ENCODE measurements at regions not wholly inside any gene's neighbourhood (a gene's known extent, or its start where the extent isn't known, plus 50 kb on each side); places are given as distances from the start of the nearest gene placed in this dataset.
"Not testable (repeated sequence)": the region's sequence is repeated elsewhere in the genome, so short reads cannot be mapped to it uniquely, and the experiment has no call there.

DNA sequence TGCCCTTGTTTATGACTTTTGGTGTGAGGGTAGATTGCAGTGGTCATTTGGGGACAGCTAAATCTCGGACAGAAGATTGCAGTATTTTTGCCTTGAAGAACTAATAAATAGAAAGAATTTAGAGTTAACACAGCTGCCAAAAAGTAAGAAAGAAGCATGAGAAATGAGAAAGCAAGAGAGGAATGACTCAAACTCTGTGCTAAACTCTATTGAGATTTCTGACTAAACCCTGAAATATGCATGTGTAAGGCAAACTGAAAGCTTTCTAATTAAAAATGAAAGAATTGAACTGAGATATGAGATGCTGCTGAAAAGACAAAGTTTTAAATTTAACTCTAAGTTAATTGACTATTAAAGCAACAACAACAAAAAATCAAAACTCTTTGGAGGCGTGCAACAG, 791.3 kb downstream of the RAB28 start:
- DNase-seq (ENCODE audit: low read depth): no peak

DNA sequence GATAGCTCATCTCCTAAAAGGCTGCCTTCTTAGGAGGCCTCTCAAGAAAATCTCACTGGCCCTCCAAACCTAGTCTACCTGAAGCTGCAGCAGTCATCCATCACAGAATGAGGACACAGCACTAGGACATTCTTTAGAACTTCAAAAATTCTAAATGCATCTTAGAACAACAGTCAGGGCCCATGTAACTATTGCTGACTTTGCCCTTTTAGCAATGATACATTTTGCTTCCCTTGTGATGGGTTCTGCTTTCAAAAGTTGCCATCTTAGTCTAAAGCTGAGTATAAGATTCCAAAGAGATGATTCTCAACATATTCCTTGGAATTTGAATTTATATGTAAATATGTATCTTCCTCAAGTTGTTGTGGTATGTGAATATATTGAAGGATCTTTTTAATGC, 793.0 kb downstream of the RAB28 start:
- no peak for DNase-seq (ENCODE audit: low read depth)

DNA sequence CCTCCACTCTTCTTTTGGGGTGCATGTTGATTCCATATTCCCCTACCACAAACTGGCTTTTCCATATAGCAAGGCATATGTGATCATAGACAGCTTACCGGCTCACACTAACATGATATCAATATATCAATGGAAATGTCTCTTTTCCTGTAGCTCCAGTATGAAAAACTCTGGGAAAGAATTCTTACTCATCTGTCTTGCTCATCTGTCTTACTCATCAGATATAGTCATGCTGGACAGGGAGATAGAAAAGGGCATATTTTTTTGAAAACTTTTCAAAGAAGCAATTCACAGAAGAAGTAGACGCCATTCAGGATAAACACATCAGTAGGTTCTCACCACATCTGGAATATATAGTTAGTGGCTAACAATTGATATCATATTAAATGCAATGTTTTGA, 794.7 kb downstream of the RAB28 start:
- no peak for DNase-seq (ENCODE audit: low read depth)

DNA sequence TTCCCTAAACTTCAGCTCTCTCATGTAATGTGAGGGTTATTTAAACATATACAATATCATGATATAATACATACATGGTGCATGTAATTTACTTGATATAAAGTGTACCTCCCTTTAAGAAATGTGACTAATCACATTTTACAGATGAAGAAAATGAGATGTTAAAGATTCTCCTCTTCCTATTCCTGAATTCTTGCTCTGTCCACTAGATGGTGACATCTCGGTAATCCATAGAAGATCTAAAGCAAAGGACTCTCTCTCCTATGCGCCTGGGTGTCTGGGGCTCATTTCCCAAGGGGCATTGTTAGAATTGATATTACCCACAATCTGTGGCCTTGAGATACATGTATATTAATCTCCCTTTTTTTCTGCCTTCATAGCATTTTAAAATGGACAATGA, 804.9 kb downstream of the RAB28 start:
- DNase-seq (ENCODE audit: low read depth): no peak

DNA sequence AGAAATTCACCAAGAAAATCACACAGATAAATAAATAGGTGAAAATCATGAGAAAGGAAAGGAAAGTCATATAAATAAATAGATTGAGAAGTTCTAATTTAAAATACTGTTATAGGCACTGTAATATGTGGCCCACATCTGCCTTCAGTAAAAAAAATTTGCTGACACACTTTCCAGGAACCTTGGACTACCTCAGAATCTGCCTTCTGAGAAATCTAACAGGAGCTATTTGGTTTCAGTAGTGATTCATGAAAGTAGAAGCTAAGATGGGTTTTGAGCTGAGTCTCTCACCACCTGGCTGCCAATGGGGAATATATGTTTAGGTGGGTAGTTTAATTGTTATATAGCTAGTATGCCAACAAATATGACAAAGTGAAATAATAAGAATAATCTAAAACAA, 810.0 kb downstream of the RAB28 start:
- DNase-seq (ENCODE audit: low read depth): no peak

DNA sequence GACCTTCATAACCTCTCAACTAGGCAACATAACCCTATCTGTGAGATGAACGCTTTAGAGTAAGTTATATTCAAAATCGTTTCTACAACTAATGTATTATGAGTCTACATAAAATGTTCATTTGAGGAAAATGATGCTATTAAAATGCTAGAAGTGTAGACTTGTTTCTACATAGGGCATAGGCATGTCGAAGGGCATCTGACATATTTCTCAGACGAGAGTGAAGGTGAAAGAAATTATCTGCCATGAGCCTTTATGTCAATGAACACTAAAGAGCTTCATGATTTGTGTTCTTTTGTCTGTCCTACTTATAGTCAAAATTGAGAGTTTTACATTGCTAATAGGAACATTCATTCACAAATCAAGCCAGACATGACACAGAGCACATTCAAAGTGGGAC, 811.8 kb downstream of the RAB28 start:
- no peak for DNase-seq (ENCODE audit: low read depth)

DNA sequence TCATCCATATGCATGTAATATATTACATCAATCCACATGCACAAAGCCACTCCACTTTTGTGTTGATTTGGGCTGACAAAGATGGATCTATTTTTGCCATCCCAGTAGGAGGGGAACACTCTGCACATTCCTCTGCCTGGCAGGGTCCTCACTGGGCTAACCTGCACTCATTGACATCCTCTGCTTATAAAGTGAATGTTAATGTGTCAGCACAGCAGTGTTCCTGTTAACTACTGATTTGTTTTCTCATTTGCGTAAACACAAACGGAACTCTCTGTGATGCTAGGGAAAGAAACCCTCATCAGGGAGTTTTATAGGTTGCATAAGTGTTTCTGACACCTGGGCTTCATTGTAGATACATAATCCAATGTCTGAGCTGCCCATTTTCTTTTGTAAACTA, 826.0 kb downstream of the RAB28 start:
- no peak for DNase-seq (ENCODE audit: low read depth)

DNA sequence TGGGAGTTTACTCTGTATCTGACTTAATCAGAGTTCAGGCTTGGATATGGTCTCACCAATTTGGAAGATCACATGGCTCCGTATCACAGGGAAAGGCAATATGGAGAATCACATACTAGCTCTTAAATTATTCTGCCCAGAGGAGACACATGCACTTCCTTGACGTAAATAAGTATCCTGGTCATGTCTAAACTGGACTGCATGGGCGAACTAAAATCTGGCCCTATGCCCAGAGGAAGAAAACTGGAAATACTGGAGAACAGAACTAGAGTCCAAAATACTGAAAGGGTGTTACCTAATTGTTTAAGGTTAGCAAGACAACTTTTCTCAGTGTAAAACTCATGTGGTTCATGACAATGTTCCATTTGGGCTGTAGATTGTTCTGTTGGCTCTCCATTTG, 832.3 kb downstream of the RAB28 start:
- DNase-seq (ENCODE audit: low read depth): no peak

DNA sequence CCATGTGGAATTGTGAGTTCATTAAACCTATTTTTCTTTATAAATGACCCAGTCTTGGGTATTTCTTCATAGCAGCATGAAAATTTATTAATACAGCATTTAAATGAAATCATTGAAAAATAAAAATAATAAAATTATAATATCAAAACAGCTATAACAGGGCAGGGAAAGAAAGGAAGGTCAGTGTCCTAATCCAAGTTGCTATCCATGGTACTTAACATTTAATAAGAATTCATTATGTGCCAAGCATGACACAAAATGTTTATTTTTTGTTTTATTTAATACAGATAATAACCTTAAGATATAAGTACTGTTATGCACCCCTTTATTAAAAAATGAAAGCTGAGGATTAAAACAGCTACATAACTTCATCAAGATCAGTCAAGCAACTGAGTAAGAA, 838.4 kb downstream of the RAB28 start:
- DNase-seq (ENCODE audit: low read depth): no peak

DNA sequence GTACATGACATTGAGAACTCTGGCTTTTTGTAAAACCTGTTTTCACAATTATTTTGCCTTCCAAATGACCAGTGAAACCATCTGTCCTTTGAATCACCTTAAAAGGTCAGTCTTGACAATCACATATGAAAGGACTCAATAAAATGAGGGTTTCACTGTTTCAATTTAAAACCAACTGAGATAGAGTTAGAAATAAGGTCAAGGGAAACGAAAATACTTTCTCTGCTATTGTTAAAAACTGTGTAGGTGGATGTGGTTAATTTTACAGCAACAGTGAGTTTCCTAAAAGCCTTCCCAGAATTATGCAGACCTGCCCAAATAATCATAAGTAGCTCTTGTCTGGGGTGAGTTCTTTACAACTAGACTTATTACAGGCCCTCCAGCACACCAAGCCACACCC, 839.9 kb downstream of the RAB28 start:
- no peak for DNase-seq (ENCODE audit: low read depth)

DNA sequence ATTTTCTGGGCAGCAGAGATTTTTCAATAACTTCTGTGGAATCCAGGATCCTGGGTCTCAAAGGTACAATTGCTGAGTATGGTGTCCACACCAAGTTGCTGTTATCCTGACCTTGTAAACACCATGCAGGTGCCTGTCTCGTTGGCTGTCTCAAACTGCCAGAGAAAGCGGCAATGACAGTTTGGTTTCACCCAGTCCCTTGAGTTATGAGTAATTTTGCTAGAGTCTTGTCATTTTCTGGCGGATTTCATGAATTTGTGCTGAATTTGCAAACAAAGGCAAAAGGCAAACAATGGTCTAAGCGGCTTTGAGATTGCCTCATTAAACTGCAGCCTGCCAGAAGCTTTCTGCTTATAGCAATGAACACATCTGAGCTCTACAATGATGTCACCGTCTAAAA, 847.9 kb downstream of the RAB28 start:
- no peak for DNase-seq (ENCODE audit: low read depth)

DNA sequence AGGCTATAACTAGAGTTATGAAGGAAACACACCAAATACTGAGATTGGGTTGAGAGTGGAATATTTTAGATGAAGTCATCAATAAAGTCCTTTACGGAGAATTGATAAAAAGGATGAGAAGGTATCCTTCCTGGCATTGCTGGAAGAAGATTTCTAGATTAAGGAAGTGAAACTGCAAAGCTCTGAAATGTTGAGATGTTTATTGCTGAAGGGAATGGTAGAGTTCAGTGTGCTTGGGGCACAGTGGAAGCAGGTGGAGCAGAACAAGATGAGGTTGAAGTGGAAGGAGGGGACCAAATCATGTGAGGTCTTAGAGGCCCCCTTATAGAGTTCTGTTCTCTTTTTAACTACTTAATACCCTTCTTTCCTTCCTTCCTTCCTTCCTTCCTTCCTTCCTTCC, 848.5 kb downstream of the RAB28 start:
- DNase-seq (ENCODE audit: low read depth): no peak

DNA sequence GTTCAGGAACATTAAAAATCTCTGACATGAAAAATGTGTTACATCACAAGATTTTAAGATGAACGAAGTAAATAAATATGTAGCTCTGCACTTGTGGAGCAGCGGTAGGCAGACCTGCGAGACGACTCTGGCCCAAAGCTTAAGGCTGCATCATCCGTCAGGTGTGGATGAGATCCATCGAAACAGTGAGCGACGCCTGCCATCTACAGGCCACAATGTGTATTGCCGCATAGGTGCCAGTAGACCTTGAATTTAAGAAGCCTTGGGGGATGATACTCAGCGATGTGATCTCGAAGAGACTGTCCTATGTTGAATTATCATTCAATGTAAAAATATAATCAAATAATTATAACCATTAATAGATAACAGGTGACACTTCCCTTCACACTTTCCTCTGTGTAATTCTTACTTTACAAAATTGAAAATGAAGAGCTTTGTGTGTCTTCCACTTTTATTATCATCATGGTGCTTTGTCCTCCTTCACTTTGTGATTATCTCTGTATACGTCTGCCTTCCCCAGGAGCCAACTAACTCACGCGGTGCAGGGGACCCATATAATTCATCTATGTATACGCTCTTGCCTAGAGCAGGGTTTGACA, 851.0 kb downstream of the RAB28 start:
- DNase-seq (ENCODE audit: low read depth): peak; percentile 47

DNA sequence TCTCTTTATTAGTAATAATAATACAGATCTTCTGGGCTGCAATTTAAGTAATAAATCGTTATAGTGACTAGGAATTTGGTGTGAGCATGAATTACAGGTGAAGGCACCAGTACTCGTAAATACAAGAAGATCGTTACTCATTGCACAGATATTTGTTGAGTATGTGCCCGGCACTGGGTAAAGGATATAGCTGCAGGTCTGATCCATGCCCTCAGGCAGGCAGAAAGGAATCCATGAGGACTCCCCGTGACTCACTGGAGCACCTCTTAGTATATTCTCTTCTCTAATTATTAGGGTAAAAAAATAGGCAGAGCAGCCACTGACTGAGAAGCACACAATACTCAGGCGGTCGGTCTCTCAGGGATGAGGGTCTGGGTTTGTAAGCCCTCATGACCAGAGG, 868.3 kb downstream of the RAB28 start:
- DNase-seq (ENCODE audit: low read depth): no peak

DNA sequence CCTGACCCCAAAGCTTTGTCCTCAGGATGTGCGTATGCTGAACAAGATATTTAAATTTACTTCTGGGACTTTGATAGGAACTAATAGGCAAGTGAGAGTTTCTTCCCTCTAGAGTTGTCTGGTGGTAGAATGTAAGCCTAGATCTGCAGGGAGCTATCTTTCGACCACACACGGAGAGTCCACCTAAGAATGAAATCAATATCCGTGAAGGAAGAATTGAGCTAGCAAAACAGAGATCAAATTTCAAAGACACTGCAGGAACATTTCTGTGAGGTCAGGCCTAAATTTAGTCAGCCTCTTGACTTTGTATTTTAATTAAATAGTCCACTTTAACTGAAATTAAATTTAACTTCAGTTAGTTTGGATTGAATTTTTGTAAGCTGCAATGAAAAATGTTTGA, 871.3 kb downstream of the RAB28 start:
- DNase-seq (ENCODE audit: low read depth): no peak

DNA sequence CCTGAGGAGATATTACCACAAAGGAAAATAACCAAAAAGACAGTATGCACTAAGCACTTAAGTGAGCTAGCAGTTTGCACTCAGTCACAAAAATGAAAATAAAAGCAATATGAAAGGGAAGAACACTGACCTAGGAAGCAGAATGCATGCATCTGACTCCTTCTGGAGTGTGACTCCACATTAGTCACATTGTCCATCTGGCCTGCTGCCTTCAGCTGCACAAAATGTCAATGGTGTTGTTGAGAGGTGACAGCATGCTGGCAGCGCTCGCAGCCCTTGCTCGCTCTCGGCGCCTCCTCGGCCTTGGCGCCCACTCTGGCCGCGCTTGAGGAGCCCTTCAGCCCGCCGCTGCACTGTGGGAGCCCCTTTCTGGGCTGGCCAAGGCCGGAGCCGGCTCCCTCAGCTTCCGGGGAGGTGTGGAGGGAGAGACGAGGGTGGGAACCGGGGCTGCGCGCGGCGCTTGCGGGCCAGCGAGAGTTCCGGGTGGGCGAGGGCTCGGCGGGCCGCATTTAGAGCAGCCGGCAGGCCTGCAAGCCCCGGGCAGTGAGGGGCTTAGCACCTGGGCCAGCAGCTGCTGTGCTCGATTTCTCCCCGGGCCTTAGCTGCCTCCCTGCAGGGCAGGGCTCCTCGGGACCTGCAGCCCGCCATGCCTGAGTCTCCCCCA, 874.8 kb downstream of the RAB28 start:
- DNase-seq (ENCODE audit: low read depth): not testable (repeated sequence)

DNA sequence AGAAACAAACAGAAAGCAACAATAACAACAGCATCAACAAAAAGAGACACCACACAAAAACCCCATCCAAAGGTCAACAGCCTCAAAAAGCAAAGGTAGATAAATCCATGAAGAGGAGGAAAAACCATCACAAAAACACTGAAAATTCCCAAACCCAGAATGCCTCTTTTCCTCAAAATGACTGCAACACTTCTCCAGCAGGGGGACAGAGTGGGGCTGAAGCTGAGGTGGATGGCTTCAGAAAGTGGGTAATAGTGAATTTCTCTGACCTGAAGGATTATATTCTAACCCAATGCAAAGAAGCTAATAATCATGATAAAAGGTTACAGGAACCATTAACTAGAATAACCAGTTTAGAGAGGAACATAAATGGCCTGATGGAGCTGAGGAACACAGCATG, 888.2 kb downstream of the RAB28 start:
- DNase-seq (ENCODE audit: low read depth): no peak

DNA sequence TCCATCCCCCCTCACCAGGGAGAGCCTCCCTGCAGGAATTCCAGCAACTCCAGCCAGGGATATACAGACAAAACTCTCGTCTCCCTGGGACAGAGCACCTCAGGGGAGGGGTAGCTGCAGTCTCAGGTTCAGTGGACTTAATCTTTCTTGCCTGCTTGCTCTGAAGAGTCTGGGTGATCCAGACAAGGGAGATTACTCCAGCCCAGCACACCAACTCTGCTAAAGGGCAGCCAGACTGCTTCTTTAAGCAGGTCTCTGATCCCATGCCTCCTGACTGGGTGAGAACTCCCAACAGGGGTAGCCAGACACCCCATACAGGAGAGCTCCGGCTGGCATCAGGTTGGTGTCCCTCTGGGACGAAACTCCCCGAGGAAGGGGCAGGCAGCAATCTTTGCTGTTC, 888.7 kb downstream of the RAB28 start:
- no peak for DNase-seq (ENCODE audit: low read depth)

DNA sequence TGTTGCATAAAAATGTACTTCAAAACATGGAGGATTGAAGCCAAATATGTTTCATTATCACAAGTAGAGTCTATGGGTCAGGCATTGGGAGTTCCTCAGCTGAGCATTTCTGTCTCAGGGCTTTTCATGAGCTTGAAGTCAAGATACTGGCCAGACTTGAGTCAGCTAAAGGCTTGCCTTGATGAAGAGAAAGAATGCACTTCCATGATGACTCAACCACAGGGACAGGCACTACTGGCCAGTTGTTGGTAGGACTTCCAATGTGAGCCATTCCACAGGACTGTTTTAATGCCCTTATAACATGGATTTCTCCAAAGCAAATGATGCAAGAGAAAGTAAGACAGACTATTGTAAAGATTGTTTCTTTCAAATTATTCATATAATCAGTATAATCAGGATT, 895.6 kb downstream of the RAB28 start:
- no peak for DNase-seq (ENCODE audit: low read depth)

DNA sequence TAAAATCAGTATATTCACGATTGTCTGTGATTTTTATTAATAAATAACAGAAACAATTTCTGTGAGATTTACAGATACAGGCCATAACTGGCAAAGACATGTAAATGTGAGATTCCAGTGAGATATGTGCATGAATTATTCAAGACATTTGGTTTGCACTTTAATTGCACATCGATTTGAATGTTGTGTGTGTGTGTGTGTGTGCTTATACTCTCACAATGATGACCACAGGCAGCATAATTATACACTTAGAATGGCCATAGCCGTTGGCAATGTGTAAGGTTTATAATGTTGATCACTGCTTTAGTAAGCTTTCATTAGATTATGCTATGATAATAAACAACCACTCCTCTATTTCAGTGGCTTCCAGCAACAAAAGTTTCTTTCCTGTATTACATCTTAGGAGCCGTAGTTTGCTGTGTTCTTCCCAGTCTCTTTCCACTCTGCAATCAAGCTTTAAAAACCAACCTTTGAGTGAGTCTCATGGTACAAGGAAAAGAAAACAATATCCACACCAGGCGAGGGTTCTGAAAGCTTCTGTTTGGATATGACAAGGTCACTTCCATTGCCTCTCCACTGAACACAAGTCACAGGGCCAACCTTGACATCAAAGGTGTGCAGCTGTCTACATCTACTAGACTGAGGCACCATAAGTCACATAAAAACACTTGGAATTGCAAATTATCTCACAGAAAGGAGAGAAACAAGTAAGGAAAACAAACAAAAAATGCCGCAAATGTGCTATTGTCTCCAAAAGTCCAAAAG, 897.7 kb downstream of the RAB28 start:
- DNase-seq (ENCODE audit: low read depth): no peak

DNA sequence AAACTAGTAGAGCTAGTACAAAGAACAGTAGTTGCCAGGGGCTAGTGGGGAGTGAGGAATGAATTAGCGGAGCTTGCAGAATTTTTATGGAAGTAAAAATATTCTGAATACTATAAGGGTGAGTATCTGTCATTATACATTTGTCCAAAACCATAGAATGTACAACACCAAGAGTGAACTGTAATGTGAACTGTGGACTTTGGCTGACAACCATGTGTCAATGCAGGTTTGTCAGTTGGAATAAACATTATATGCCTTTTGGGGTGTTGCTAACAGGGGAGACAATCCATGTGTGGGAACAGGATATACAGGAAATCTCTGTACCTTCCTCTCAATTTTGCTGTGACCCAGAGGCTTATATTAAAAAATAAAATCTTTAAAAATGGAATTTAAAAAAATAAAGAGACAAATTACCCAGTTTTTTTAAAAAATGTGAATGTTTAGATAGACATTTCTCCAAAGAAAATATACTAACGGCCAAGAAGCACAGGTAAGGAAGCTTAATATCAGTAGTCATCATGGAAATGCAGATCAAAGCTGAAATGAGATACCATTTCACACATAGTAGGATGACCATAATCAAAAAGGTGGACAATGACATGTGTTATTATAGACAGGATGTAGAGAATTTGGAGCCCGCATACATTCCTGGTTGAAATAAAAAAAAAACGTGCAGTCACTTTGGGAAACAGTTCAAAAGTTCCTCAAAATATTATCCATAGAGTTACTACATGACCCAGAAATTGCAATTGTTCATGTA, 899.8 kb downstream of the RAB28 start:
- no peak for DNase-seq (ENCODE audit: low read depth)

DNA sequence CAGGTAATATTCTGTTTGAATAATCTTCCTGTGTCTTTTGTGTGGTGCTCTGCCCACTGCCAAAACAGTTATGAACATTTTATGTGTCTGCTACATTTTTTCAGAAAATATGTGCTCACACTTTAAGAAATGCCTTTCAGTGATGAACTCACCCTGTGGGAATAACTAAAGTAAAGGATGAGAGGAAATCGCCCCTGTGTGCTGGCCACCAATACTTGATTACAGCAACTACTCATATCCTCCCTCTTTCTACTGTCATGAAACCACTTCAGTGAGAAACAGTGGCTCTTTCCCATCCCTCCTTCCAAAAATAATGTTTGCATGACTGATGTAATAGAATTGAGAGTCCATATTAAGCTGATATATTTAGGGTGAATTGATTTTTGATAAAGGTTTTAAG, 900.9 kb downstream of the RAB28 start:
- no peak for DNase-seq (ENCODE audit: low read depth)

DNA sequence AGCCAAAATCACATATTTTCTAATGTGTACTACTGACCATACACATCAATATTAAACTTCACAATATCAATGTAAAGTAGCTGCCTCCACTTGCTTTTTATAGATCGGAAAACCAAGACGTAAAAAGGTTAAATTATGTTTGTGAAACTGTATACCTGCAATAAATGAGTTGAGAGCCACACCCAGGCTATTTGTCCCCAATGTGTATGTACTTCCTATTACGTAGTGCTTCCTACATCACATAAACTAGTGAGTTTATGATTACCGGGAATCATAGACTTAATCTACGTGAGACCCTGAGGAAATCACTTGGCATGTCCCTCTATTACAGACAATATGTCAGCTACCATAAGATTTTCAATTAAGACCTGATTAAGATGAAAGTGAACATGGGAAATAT, 903.4 kb downstream of the RAB28 start:
- no peak for DNase-seq (ENCODE audit: low read depth)
